ENCODE measurements at regions not wholly inside any gene's neighbourhood (a gene's known extent, or its start where the extent isn't known, plus 50 kb on each side); places are given as distances from the start of the nearest gene placed in this dataset.

- TF ChIP-seq FOXP1 (CRISPR knock-in tag; IDR thresholded peaks at IDR 0.05): no peak
- no peak for TF ChIP-seq E2F4 (CRISPR knock-in tag; IDR thresholded peaks at IDR 0.05; ENCODE audit: low read depth)
- TF ChIP-seq CHD2 (IDR thresholded peaks at IDR 0.05; ENCODE audit: low read depth, low read length): no peak
- no peak for TF ChIP-seq TBL1XR1 (IDR thresholded peaks at IDR 0.05; ENCODE audit: low read length in 2 of 2)
Measured at GRCh38 chr9:86721843-86722705, 225.2 kb downstream of the GAS1 start.

Measured in K562 (cell line).